DND-41 (cell line): ENCODE measurements at regions not wholly inside any gene's neighbourhood (a gene's known extent, or its start where the extent isn't known, plus 50 kb on each side); places are given as distances from the start of the nearest gene placed in this dataset.
A peak's percentile ranks its signal among the peaks of the same experiment; 100 is the strongest.

Experiments
- ATAC-seq: fragments of 200-7000 bp; cut with Tn5 transposase; 3 replicates; pipeline ENCODE4 v1.9.1; 2021; ENCODE audit warnings: low read depth; ENCODE audit not compliant: insufficient read depth
- DNase-seq: peaks from one replicate; pipeline ENCODE4 v3.0.0-alpha.2; 2020
- H2AFZ ChIP-seq: 2 replicates; pipeline ENCODE4 v1.6.0; 2012; ENCODE audit warnings: low read depth, low read length
- H3K27ac ChIP-seq: 2 replicates; pipeline ENCODE4 v1.5.1; 2012; ENCODE audit warnings: low read length, inconsistent platforms
- H3K27me3 ChIP-seq: fragments of 200-600 bp; sonication (generic); 2 replicates; pipeline ENCODE4 v1.6.0; 2012; ENCODE audit warnings: low read length, mild to moderate bottlenecking, inconsistent platforms; ENCODE audit not compliant: insufficient read depth, poor library complexity
- H3K36me3 ChIP-seq: 2 replicates; pipeline ENCODE4 v1.5.1; 2012; ENCODE audit warnings: low read length, inconsistent platforms; ENCODE audit not compliant: insufficient read depth
- H3K4me1 ChIP-seq: 2 replicates; pipeline ENCODE4 v1.5.1; 2012; ENCODE audit warnings: mild to moderate bottlenecking, low read length; ENCODE audit not compliant: insufficient read depth
- H3K4me2 ChIP-seq: 2 replicates; pipeline ENCODE4 v1.6.0; 2012; ENCODE audit warnings: mild to moderate bottlenecking, moderate library complexity, low read length, inconsistent platforms; ENCODE audit not compliant: insufficient read depth
- H3K4me3 ChIP-seq, 2 experiments: fragments of 200-600 bp in 1 of 2; shearing (Covaris generic) in 1 of 2; 2 replicates each; pipeline ENCODE4 v1.5.1; 2012 to 2016; ENCODE audit warnings: inconsistent platforms in 2 of 2, low read length in 2 of 2, mild to moderate bottlenecking in 2 of 2, low read depth in 1 of 2, moderate library complexity in 1 of 2
- H3K79me2 ChIP-seq: 2 replicates; pipeline ENCODE4 v1.6.0; 2012; ENCODE audit warnings: low read length, inconsistent platforms; ENCODE audit not compliant: insufficient read depth
- H3K9ac ChIP-seq: 2 replicates; pipeline ENCODE4 v1.6.0; 2012; ENCODE audit warnings: low read depth, mild to moderate bottlenecking, inconsistent platforms, low read length, moderate library complexity
- H3K9me3 ChIP-seq: 2 replicates; pipeline ENCODE4 v1.5.1; 2012; ENCODE audit warnings: low read length, moderate library complexity, mild to moderate bottlenecking, inconsistent platforms; ENCODE audit not compliant: insufficient read depth, severe bottlenecking
- H4K20me1 ChIP-seq: 2 replicates; pipeline ENCODE4 v1.6.0; 2012; ENCODE audit warnings: low read length; ENCODE audit not compliant: insufficient read depth
- EZH2 ChIP-seq: IDR thresholded peaks from 3 replicates; pipeline ENCODE4 v1.6.1; 2012; ENCODE audit warnings: borderline replicate concordance, low read depth, mild to moderate bottlenecking, moderate library complexity, low read length, inconsistent platforms; ENCODE audit not compliant: severe bottlenecking
- TF ChIP-seq, protein P1 (sequence below): IDR thresholded peaks from 2 replicates; pipeline ENCODE4 v1.5.1; 2012; ENCODE audit warnings: borderline replicate concordance, low read length, moderate library complexity, mild to moderate bottlenecking; ENCODE audit not compliant: poor library complexity, severe bottlenecking; ENCODE audit errors: extremely low read depth

DNA sequence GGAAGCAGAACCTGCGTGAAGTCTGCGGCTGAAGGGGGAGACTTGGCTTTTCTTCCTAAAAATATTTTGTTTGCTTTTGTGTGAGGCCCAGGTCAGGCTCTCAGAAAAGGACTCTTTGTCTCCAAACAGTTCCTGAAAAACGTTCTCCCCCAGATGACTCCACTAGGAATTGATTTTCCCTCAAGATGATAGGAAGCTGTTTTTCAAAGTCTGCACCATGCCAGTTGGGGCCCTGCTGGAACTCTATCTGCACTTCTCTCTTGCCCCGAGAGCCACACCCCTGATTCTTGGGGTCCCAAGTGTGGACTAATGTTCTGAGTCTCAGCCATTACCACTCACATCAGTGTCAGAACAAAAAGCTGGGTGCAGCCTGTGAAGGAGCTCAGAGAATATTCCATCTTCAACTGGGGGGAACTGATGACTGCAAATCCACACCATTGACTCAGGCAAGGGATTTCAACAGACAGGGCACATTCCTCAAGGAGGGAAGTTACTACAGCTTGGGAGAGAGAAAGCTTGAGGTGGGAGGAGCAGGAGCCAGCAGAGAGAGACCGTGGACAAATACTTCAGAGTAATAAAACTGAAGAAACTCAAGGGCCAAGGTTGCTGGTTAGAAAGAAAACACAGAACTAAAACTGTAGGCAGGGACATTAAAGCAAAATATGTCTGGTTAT is 768.3 kb downstream of the RNF144A start:
- ATAC-seq (no peak), DNase-seq (no peak)
- Histone ChIP-seq H2AFZ (no peak overlapping the region), H3K9me3 (no peaks in the 10 kb centered on the region), H3K4me3 (no peak overlapping the region), H3K27me3 (no peaks in the 10 kb centered on the region), H3K4me1 (no peaks in the 10 kb centered on the region), H3K79me2 (no peaks in the 10 kb centered on the region), H4K20me1 (no peaks in the 10 kb centered on the region), H3K9ac (no peak overlapping the region), H3K36me3 (no peaks in the 10 kb centered on the region), H3K4me2 (no peak overlapping the region), H3K27ac (no peak overlapping the region)
- TF ChIP-seq EZH2: no peak
- TF ChIP-seq, protein P1, sequence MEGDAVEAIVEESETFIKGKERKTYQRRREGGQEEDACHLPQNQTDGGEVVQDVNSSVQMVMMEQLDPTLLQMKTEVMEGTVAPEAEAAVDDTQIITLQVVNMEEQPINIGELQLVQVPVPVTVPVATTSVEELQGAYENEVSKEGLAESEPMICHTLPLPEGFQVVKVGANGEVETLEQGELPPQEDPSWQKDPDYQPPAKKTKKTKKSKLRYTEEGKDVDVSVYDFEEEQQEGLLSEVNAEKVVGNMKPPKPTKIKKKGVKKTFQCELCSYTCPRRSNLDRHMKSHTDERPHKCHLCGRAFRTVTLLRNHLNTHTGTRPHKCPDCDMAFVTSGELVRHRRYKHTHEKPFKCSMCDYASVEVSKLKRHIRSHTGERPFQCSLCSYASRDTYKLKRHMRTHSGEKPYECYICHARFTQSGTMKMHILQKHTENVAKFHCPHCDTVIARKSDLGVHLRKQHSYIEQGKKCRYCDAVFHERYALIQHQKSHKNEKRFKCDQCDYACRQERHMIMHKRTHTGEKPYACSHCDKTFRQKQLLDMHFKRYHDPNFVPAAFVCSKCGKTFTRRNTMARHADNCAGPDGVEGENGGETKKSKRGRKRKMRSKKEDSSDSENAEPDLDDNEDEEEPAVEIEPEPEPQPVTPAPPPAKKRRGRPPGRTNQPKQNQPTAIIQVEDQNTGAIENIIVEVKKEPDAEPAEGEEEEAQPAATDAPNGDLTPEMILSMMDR: no peak

- no peak for TF ChIP-seq EZH2
- TF ChIP-seq, protein P1: no peak
- DNase-seq (no peak), ATAC-seq (no peak)
- Histone ChIP-seq H3K36me3 (no peaks in the 10 kb centered on the region), H3K9ac (no peak overlapping the region), H3K4me1 (no peaks in the 10 kb centered on the region), H3K27me3 (no peaks in the 10 kb centered on the region), H3K4me3 (no peak overlapping the region), H3K27ac (no peak overlapping the region), H3K79me2 (no peaks in the 10 kb centered on the region), H3K9me3 (no peaks in the 10 kb centered on the region), H4K20me1 (no peaks in the 10 kb centered on the region), H3K4me2 (no peak overlapping the region), H2AFZ (no peak overlapping the region)
Observed at GRCh38 chr2:7686016-7686385, 768.8 kb downstream of the RNF144A start.

DNA sequence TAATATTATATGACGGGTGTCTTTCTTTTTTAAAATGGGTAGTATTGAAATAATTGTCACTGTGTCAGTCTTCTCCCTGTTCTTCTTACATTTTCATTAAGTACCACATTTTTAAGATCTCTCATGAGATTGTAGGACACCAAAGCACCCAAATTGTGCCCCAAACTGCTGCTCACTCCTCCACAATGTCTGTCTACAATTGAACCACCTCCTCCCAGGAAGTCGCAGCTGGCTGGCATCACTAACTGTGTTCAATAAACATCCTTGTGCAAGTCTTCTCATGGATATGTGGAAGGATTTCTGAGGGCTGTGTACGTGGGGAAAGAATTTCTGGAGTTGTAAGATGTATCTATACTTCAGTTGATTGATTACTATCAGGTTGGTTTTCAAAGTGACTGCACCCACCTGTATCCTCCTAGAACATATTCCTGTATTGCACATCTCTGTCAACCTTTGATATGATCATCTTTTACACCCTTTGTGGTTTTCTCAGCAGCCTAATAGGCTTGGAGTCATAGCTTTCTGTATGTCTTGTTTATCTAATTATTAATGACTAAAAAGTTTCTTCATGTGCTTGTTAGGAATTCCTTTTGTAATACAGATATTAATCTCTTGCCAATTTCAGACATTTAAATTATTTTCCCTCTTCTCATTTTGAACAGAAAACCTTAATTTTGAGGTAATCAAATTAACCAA is 774.9 kb downstream of the RNF144A start:
- Histone ChIP-seq H3K27ac (peak overlapping the region; percentile 9; the same call in 1 of the 2 replicates), H2AFZ (no peak overlapping the region), H4K20me1 (no peaks in the 10 kb centered on the region), H3K4me1 (peaks cover 20% of the 10 kb centered on the region), H3K36me3 (no peaks in the 10 kb centered on the region), H3K9ac (no peak overlapping the region), H3K79me2 (no peaks in the 10 kb centered on the region), H3K4me3 (no peak overlapping the region), H3K9me3 (no peaks in the 10 kb centered on the region), H3K4me2 (peak overlapping the region; percentile 29; the same call in 1 of the 2 replicates), H3K27me3 (no peaks in the 10 kb centered on the region)
- no peak for TF ChIP-seq EZH2
- TF ChIP-seq, protein P1: no peak
- peak; percentile 81 for ATAC-seq
- DNase-seq: peak; percentile 57
